Activated B cell treated with CpG ODN at 0.5 μM for 24 hours (primary cell): ENCODE measurements at regions not wholly inside any gene's neighbourhood (a gene's known extent, or its start where the extent isn't known, plus 50 kb on each side); places are given as distances from the start of the nearest gene placed in this dataset.

ENCODE experiments used
- ATAC-seq: fragments of 200-7000 bp; cut with Tn5 transposase; one replicate; pipeline ENCODE4 v1.10.0; 2021; ENCODE audit warnings: low read depth, mild to moderate bottlenecking, moderate library complexity
- CTCF ChIA-PET: fragments of 350-600 bp; sonication (Branson Sonifier 250); formaldehyde crosslinking; loops from one replicate; lab custom pipeline; 2021; ENCODE audit warnings: antibody characterized with exemption; lab: Charles Lee
- POLR2A ChIA-PET: fragments of 350-600 bp; sonication (Branson Sonifier 250); formaldehyde crosslinking; loops from one replicate; lab custom pipeline; 2021; ENCODE audit warnings: antibody characterized with exemption; lab: Charles Lee
- DNase-seq: peaks from one replicate; pipeline ENCODE4 v3.0.0; 2022
- H3K27ac Mint-ChIP-seq: one replicate; pipeline ENCODE4 v1.8.0; 2020; ENCODE audit warnings: mixed read lengths
- H3K27me3 Mint-ChIP-seq: one replicate; pipeline ENCODE4 v1.8.0; 2021; ENCODE audit warnings: mixed read lengths
- H3K36me3 Mint-ChIP-seq: one replicate; pipeline ENCODE4 v1.8.0; 2021; ENCODE audit warnings: low read depth, mixed read lengths
- H3K4me1 Mint-ChIP-seq: one replicate; pipeline ENCODE4 v1.8.0; 2021; ENCODE audit warnings: mixed read lengths
- H3K4me3 Mint-ChIP-seq: one replicate; pipeline ENCODE4 v1.8.0; 2020; ENCODE audit warnings: mild to moderate bottlenecking, mixed read lengths
- H3K9me3 Mint-ChIP-seq: one replicate; pipeline ENCODE4 v1.8.0; 2020; ENCODE audit warnings: mixed read lengths
- intact Hi-C: fragments of 100-400 bp; cut with micrococcal nuclease; formaldehyde crosslinking; loops from one replicate; pipeline ENCODE4 v1.15.1; 2024
- TF ChIP-seq, protein P1 (sequence below): fragments of 200-600 bp; IDR thresholded peaks from one replicate; pipeline ENCODE4 v1.8.0; 2022; ENCODE audit warnings: antibody characterized with exemption, mild to moderate bottlenecking

DNA sequence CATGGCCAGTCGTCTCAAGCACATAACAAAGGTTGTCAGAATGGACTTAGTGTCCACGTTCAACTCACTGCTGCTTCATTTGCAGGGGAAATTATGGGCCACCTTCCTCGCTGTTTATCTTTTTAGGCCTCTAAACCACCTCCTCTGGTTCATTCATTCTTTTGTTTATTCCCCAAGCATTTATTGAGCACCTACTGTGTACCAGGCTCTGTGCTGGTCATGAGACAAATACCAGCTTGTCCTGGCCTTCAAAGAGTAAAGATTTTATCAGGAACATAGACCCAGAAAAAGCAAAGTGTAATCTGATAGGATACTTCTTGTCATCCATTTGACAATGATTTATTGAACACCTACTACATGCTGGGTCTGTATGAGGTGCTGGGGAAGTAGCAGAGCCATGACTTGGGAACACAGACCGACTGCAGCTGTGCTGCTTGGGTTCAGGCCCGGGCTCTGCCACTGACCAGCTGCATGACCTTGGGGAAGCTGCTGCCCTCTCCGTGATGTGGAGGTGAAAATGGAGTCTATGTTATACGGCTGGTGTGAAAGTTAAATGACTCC lies 63.4 kb upstream of the SLC6A6 start:
- intact Hi-C loops, result no loop called here
- POLR2A ChIA-PET, result no interaction called here

DNA sequence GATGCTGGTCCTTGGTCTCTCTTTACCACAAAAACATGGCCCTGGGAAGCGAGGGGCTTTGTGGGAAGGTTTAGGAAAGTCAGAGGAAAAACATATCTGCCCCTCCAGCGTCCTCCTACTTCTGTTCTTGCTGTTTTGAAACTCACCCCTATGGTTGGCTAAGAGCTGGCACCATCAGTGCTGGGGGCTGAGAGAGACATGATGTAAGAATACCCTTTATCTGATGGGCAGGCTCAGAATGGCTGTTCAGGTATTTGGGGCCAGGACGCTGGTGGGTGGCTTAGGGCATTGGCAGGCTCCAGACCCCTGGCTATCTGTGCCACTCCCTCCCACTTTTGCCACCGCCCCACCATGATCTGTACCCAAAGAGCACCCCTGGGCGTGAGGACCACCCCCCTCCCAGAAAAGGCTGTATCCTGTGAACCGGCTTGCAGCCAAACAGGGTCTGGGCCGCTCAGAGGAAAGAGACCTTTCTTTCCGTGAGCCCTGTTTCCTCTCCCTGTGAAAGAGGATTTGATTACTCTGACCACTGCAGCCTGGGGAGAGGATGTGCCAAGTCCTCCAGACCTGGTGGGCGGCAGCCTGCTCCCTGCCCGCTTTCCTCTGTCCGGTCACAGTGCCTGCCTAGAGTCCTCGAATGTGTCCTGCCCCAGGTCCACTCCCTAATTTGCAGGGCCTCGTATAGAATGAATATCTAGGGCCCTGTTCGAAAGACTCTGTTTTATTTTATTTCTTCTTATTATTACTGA lies 61.3 kb upstream of the SLC6A6 start:
- Mint-ChIP-seq H3K27ac (no peak overlapping the region), H3K4me1 (peaks cover 2% of the 10 kb centered on the region), H3K9me3 (no peaks in the 10 kb centered on the region), H3K4me3 (no peak overlapping the region), H3K27me3 (peaks cover 5% of the 10 kb centered on the region), H3K36me3 (no peaks in the 10 kb centered on the region)
- ATAC-seq (no peak), DNase-seq (no peak)
- TF ChIP-seq, protein P1, sequence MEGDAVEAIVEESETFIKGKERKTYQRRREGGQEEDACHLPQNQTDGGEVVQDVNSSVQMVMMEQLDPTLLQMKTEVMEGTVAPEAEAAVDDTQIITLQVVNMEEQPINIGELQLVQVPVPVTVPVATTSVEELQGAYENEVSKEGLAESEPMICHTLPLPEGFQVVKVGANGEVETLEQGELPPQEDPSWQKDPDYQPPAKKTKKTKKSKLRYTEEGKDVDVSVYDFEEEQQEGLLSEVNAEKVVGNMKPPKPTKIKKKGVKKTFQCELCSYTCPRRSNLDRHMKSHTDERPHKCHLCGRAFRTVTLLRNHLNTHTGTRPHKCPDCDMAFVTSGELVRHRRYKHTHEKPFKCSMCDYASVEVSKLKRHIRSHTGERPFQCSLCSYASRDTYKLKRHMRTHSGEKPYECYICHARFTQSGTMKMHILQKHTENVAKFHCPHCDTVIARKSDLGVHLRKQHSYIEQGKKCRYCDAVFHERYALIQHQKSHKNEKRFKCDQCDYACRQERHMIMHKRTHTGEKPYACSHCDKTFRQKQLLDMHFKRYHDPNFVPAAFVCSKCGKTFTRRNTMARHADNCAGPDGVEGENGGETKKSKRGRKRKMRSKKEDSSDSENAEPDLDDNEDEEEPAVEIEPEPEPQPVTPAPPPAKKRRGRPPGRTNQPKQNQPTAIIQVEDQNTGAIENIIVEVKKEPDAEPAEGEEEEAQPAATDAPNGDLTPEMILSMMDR, result no peak
- ChIA-PET POLR2A (no interaction called here), CTCF (no interaction called here)
- intact Hi-C loops, result no loop called here

More for the DNA sequence above, 63.4 kb upstream of the SLC6A6 start:
- H3K27me3 Mint-ChIP-seq, result peaks cover 3% of the 10 kb centered on the region
- H3K4me1 Mint-ChIP-seq, result peaks cover 2% of the 10 kb centered on the region
- TF ChIP-seq, protein P1, result no peak
- H3K36me3 Mint-ChIP-seq, result no peaks in the 10 kb centered on the region
- H3K27ac Mint-ChIP-seq, result no peak overlapping the region
- DNase-seq, result no peak
- CTCF ChIA-PET, result no interaction called here
- ATAC-seq, result no peak
- no peak overlapping the region for H3K4me3 Mint-ChIP-seq
- peaks cover 2% of the 10 kb centered on the region for H3K9me3 Mint-ChIP-seq

DNA sequence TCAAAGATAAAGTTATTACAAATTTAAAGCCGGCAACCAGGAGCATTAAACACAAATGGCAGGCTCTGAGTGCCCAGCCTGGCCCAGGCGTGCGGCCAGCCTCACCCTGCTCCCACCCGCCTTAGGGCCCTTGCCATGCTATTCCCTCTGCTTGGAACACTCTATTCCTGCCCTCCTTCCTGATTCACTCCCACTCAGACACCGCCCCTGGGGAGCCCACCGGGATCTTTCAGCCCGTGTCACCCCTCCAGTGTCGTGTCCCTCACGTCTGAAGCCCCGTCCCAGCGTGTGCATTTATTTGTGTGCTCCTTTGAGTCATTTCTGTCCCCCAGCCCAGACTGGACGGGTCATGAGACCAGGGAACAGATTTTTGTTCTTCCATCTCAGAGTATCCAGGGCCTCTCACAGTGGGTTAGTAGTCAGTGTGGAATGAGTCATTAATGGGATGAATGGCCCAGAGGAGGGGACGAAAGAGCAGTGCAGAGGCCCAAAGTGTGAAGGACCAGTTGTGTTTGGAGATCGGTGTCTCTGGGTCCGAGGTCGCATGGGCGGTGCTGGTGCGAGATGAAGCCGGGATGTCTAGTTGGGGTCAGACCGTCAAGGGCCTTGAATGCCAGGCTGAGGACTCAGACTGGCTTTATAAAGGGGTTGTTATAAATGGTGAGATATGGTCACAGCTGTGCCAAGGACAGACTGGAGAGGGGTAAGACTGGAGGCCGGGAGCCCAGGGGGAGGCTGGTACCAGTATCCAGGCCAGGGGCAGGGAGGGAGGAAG lies 58.9 kb upstream of the SLC6A6 start:
- DNase-seq (no peak), ATAC-seq (no peak)
- Mint-ChIP-seq H3K4me3 (no peak overlapping the region), H3K27me3 (peaks cover 6% of the 10 kb centered on the region), H3K4me1 (no peaks in the 10 kb centered on the region), H3K27ac (no peak overlapping the region), H3K9me3 (no peaks in the 10 kb centered on the region), H3K36me3 (no peaks in the 10 kb centered on the region)
- ChIA-PET CTCF (no interaction called here), POLR2A (no interaction called here)
- intact Hi-C loops, result no loop called here
- TF ChIP-seq, protein P1, result no peak

DNA sequence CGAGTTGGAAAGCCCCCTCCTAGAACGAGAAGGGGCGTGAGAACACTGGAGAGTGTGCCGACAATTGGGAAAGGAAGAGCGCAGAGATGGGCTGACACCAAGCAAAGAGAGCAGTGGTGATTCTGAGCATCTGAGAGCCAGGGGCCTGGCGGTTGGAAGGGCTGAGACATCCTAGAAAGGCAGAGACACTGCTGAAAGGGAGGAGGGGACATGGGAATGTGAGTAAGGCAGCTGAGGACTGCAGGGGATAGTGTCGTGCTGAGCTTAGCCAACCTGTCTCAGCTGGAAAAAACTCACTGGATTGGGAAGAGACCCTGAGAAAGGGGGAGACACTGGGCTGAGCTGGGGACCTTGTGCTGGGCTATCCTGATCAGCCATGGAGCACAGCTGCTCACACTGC lies 58.1 kb upstream of the SLC6A6 start:
- ATAC-seq (no peak), DNase-seq (no peak)
- intact Hi-C loops, result no loop called here
- H3K36me3 Mint-ChIP-seq, result no peaks in the 10 kb centered on the region
- H3K9me3 Mint-ChIP-seq, result no peaks in the 10 kb centered on the region
- H3K27me3 Mint-ChIP-seq, result peaks cover 4% of the 10 kb centered on the region
- no peak overlapping the region for H3K4me3 Mint-ChIP-seq
- ChIA-PET POLR2A (no interaction called here), CTCF (no interaction called here)
- H3K4me1 Mint-ChIP-seq, result no peaks in the 10 kb centered on the region
- H3K27ac Mint-ChIP-seq, result no peak overlapping the region
- TF ChIP-seq, protein P1, result no peak

DNA sequence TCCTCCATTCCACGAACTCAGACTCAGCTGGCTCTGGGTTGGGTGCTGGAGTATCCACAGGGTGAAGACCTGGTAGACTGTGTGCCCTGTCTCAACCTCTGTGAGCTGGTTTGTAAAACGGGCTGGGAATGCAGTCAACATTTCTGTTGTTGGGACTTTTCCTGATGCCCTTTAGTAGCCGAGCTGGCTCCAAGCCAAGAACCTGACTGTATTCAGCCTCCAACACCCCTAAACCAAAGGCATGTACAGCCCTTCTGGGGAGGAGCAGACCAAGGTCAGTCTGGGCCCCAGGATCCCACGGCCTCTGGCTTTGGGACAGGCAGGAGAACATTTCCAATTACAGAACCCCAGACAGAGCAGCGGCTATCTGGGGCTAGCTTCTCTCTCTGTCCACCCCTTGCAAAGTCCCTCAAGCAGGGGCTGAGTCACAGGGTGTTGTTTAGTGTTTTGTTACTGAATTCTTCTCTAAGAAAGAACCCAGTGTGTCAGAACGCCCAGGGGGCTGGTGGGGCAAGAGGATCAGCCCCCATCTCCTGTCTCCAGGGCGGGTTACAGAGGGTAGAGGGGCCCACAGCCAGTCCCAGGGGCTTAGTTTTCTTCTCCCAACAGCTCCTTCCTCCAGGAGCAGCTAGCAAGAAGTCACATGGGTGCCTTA lies 56.8 kb upstream of the SLC6A6 start:
- peaks cover 2% of the 10 kb centered on the region for H3K27me3 Mint-ChIP-seq
- DNase-seq, result no peak
- ChIA-PET CTCF (no interaction called here), POLR2A (no interaction called here)
- H3K36me3 Mint-ChIP-seq, result no peaks in the 10 kb centered on the region
- no peaks in the 10 kb centered on the region for H3K4me1 Mint-ChIP-seq
- ATAC-seq, result no peak
- TF ChIP-seq, protein P1, result no peak
- intact Hi-C loops, result no loop called here
- H3K9me3 Mint-ChIP-seq, result no peaks in the 10 kb centered on the region
- H3K27ac Mint-ChIP-seq, result no peak overlapping the region
- H3K4me3 Mint-ChIP-seq, result no peak overlapping the region
